ENCODE measurements at regions not wholly inside any gene's neighbourhood (a gene's known extent, or its start where the extent isn't known, plus 50 kb on each side); places are given as distances from the start of the nearest gene placed in this dataset.

DNA sequence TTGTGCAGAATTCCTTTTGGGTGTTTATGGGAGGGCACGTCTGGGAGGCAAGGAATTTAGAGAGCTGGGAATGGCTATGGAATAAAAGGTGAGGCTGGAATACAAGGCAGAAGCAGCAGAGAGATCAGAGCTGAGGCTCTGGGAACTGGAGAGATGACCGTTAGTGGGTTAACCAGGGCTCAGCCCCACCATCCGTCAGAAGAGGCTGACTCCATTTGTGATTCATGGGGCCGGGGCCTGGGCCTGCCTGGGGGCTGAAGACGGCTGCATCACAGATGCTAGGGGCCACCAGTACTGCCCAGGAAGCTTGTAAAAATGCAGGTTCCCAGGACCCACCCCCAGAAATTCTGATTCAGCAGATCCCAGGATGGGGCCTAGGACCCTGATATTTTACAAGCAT lies 398.1 kb downstream of the MED13L start:
- Histone ChIP-seq H3K4me1 (no peaks in the 10 kb centered on the region), H3K4me3 (no peak overlapping the region), H3K9me3 (peaks cover 5% of the 10 kb centered on the region; the same call in 1 of the 3 replicates), H3K27ac (no peak overlapping the region), H3K4me2 (no peak overlapping the region)
- 46% methylated on average over 5 of the region's 5 CpGs for WGBS (ENCODE audit: missing lambda C conversion rate)
- CTCF ChIA-PET = interaction anchor here (0.8 to 3.0 kb wide), 3 partner anchors 10 to 36 kb away, joined by 3 to 9 read pairs (median 4); no protein-coding TSS in a partner anchor
- POLR2A ChIA-PET = no interaction called here
- FAIRE-seq (no peak), ATAC-seq (no peak), DNase-seq (ENCODE audit: low read depth in 1 of 2, low spot score in 1 of 2) (no peak)
- no peak for TF ChIP-seq CBX8 (IDR thresholded peaks at IDR 0.05)
- TF ChIP-seq, protein P1, sequence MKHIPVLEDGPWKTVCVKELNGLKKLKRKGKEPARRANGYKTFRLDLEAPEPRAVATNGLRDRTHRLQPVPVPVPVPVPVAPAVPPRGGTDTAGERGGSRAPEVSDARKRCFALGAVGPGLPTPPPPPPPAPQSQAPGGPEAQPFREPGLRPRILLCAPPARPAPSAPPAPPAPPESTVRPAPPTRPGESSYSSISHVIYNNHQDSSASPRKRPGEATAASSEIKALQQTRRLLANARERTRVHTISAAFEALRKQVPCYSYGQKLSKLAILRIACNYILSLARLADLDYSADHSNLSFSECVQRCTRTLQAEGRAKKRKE (CRISPR knock-in tag; IDR thresholded peaks at IDR 0.05; ENCODE audit: low read depth) = no peak
- no peak for TF ChIP-seq POLR2A (IDR thresholded peaks at IDR 0.05; ENCODE audit: low read length)
- TF ChIP-seq, protein P2, sequence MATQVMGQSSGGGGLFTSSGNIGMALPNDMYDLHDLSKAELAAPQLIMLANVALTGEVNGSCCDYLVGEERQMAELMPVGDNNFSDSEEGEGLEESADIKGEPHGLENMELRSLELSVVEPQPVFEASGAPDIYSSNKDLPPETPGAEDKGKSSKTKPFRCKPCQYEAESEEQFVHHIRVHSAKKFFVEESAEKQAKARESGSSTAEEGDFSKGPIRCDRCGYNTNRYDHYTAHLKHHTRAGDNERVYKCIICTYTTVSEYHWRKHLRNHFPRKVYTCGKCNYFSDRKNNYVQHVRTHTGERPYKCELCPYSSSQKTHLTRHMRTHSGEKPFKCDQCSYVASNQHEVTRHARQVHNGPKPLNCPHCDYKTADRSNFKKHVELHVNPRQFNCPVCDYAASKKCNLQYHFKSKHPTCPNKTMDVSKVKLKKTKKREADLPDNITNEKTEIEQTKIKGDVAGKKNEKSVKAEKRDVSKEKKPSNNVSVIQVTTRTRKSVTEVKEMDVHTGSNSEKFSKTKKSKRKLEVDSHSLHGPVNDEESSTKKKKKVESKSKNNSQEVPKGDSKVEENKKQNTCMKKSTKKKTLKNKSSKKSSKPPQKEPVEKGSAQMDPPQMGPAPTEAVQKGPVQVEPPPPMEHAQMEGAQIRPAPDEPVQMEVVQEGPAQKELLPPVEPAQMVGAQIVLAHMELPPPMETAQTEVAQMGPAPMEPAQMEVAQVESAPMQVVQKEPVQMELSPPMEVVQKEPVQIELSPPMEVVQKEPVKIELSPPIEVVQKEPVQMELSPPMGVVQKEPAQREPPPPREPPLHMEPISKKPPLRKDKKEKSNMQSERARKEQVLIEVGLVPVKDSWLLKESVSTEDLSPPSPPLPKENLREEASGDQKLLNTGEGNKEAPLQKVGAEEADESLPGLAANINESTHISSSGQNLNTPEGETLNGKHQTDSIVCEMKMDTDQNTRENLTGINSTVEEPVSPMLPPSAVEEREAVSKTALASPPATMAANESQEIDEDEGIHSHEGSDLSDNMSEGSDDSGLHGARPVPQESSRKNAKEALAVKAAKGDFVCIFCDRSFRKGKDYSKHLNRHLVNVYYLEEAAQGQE (IDR thresholded peaks at IDR 0.05) = no peak
- no peak for TF ChIP-seq NPAS2 (CRISPR knock-in tag; IDR thresholded peaks at IDR 0.05; ENCODE audit: borderline replicate concordance)

DNA sequence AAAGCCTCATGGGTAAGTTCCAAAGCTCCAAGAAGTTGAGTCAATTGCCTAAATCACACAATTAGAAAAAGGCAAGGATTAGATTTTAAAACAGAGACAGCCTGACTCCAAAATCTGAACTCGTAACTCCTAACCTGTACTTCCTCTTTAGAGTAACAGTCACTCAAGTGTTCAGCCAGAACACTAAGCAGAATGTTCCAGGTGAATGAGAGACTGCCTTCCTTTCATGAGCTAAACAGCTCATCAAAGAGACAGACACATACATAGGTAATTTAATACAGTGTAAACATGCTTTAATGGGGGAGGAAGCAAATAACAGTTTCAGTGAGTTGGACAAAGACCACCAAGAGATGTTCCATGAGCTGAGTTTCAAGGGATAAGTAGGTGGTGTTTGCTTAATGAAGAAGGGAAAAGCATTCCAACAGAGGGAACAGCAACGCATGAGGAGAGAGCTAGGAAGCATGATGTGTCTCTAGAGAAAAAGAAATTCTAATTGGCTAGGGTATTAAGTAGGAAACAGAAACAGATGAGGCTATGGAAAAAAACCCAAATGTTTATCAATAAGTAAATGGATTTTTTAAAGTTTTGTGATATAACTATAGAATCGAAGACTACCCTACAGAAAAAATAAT lies 403.9 kb downstream of the MED13L start:
- Histone ChIP-seq H3K27ac (peak overlapping the region in 1 of 2 experiments; percentile 22; a peak in 1 of 6 replicates), H3K4me3 (no peak overlapping the region), H3K9me3 (no peaks in the 10 kb centered on the region), H3K4me1 (peaks cover 36% of the 10 kb centered on the region), H3K4me2 (peak overlapping the region; percentile 43)
- TF ChIP-seq, protein P2 (IDR thresholded peaks at IDR 0.05) = no peak
- TF ChIP-seq JUN (IDR thresholded peaks at IDR 0.05) (no peak), KDM5A (IDR thresholded peaks at IDR 0.05) (no peak), HEYL (CRISPR knock-in tag; IDR thresholded peaks at IDR 0.05) (no peak), NFE2L2 (conservative IDR thresholded peaks at IDR 0.05; ENCODE audit: low read length) (no peak), CHD4 (IDR thresholded peaks at IDR 0.05; ENCODE audit: borderline replicate concordance) (no peak), HOXB5 (CRISPR knock-in tag; IDR thresholded peaks at IDR 0.05) (no peak), CBX8 (IDR thresholded peaks at IDR 0.05) (no peak), EHF (CRISPR knock-in tag; IDR thresholded peaks at IDR 0.05) (no peak), BHLHE40 (IDR thresholded peaks at IDR 0.05; ENCODE audit: low read depth, low read length) (no peak)
- TF ChIP-seq, protein P3, sequence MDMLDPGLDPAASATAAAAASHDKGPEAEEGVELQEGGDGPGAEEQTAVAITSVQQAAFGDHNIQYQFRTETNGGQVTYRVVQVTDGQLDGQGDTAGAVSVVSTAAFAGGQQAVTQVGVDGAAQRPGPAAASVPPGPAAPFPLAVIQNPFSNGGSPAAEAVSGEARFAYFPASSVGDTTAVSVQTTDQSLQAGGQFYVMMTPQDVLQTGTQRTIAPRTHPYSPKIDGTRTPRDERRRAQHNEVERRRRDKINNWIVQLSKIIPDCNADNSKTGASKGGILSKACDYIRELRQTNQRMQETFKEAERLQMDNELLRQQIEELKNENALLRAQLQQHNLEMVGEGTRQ (IDR thresholded peaks at IDR 0.05) = no peak
- TF ChIP-seq, protein P4, sequence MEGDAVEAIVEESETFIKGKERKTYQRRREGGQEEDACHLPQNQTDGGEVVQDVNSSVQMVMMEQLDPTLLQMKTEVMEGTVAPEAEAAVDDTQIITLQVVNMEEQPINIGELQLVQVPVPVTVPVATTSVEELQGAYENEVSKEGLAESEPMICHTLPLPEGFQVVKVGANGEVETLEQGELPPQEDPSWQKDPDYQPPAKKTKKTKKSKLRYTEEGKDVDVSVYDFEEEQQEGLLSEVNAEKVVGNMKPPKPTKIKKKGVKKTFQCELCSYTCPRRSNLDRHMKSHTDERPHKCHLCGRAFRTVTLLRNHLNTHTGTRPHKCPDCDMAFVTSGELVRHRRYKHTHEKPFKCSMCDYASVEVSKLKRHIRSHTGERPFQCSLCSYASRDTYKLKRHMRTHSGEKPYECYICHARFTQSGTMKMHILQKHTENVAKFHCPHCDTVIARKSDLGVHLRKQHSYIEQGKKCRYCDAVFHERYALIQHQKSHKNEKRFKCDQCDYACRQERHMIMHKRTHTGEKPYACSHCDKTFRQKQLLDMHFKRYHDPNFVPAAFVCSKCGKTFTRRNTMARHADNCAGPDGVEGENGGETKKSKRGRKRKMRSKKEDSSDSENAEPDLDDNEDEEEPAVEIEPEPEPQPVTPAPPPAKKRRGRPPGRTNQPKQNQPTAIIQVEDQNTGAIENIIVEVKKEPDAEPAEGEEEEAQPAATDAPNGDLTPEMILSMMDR (IDR thresholded peaks at IDR 0.05) = no peak
- 38% methylated on average over 3 of the region's 3 CpGs for WGBS (ENCODE audit: missing lambda C conversion rate)
- ATAC-seq (no peak), DNase-seq (ENCODE audit: low read depth in 1 of 2, low spot score in 1 of 2) (no peak), FAIRE-seq (no peak)
- ChIA-PET CTCF (interaction anchor here (0.7 to 9.2 kb wide), 7 partner anchors 8 to 1248 kb away, joined by 3 to 67 read pairs (median 4); no protein-coding TSS in a partner anchor), POLR2A (no interaction called here)

Measured in A549 (cell line).